ENCODE measurements at regions not wholly inside any gene's neighbourhood (a gene's known extent, or its start where the extent isn't known, plus 50 kb on each side); places are given as distances from the start of the nearest gene placed in this dataset.

DNA sequence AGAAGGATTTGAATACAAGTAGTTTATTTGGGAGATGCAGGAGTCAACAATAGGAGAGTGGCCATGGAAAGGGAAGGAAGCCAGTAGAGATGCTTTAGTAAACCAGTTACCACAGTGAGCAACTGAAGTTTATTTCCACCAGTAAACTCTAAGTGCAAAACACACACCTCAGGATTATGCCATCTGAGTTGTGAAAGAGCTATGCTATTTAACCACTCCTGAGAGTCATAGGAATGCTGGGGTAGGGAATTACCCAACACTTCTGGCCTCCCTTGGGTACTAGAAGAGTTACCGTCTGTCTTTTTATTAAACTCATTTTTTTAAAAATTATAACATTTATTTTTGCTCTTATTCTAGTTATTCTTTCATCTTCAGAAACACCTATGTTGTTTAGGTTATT, 834.6 kb upstream of the AMOT start:
- H3K4me1 ChIP-seq (ENCODE audit: control insufficient read depth in 2 of 2, insufficient read depth in 2 of 2, low read length in 2 of 2): no peaks in the 10 kb centered on the region
- H3K9me3 ChIP-seq (ENCODE audit: control insufficient read depth in 2 of 3, low read length in 3 of 3): no peaks in the 10 kb centered on the region
- CTCF ChIA-PET: no interaction called here
- H3K9me3 Mint-ChIP-seq: peaks cover 0 to 3% (median 0%) of the 10 kb centered on the region in 11 donors
- H3K36me3 ChIP-seq (ENCODE audit: control insufficient read depth in 2 of 3, insufficient read depth in 3 of 3, low read length in 3 of 3): no peaks in the 10 kb centered on the region
- no peak overlapping the region for H3K27ac Mint-ChIP-seq
- no peak overlapping the region for H3K27ac ChIP-seq (ENCODE audit: low read depth, low read length)
- H3K27me3 ChIP-seq (ENCODE audit: control insufficient read depth in 2 of 2, insufficient read depth in 2 of 2, low read length in 2 of 2): no peaks in the 10 kb centered on the region
- DNase-seq: no peak
- POLR2A ChIA-PET: no interaction called here
- no peaks in the 10 kb centered on the region for H3K4me1 Mint-ChIP-seq
- ATAC-seq: no peak
- intact Hi-C loops (cut with micrococcal nuclease): no loop called here
- no peaks in the 10 kb centered on the region for H3K27me3 Mint-ChIP-seq
- H3K36me3 Mint-ChIP-seq: no peaks in the 10 kb centered on the region
- no peak overlapping the region for H3K4me3 ChIP-seq (ENCODE audit: low read length)
- H3K4me3 Mint-ChIP-seq: no peak overlapping the region

DNA sequence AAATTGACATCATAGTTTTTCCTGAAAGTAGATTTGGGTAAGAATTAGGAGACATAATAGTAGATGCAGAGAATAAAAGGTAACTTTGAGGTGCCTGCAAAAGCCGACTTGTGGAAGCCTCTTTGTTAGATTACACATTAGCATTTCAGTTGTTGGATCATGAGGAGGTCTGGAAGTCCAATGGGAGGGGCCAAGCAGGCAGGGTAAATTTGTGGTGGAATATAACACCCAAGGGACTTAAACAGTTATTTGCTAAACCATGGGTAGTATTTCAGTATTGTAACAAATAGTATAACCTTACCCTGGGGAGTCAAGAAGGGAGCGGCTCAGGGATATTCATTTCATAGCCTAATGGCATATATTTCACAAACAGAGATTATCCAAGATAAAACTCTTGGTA, 810.7 kb upstream of the AMOT start:
- CTCF ChIA-PET: no interaction called here
- no peak for ATAC-seq
- intact Hi-C loops (cut with micrococcal nuclease): no loop called here

DNA sequence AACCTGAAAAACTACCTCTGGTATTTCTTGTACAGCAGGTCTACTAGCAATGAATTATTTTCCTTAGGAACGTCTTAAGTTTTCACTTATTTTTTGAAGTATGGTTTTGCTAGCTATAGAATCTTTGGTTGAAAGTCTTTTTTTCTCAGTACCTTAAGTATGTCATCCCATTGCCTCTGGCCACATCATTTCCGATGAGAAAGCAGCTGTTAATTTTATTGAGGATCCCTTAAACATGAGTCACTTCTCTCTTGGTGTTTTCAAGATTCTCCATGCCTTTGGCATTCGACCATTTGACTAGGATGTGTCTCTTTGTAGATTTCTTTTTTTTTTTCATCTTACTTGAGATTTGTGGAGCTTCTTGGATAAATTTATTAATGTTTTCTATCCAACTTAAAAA, 803.8 kb upstream of the AMOT start:
- no peak overlapping the region for H3K27ac Mint-ChIP-seq
- no peaks in the 10 kb centered on the region for H3K27me3 Mint-ChIP-seq
- no peaks in the 10 kb centered on the region for H3K36me3 Mint-ChIP-seq
- H3K27me3 ChIP-seq (ENCODE audit: control insufficient read depth in 2 of 2, insufficient read depth in 2 of 2, low read length in 2 of 2): no peaks in the 10 kb centered on the region
- DNase-seq (no peak), ATAC-seq (no peak)
- no peak overlapping the region for H3K4me3 Mint-ChIP-seq
- no peaks in the 10 kb centered on the region for H3K4me1 Mint-ChIP-seq
- no peaks in the 10 kb centered on the region for H3K9me3 ChIP-seq (ENCODE audit: control insufficient read depth in 2 of 3, low read length in 3 of 3)
- peaks cover 0 to 4% (median 0%) of the 10 kb centered on the region in 11 donors for H3K9me3 Mint-ChIP-seq
- no peak overlapping the region for H3K27ac ChIP-seq (ENCODE audit: low read depth, low read length)
- H3K4me3 ChIP-seq (ENCODE audit: low read length): no peak overlapping the region
- ChIA-PET CTCF (no interaction called here), POLR2A (no interaction called here)
- H3K4me1 ChIP-seq (ENCODE audit: control insufficient read depth in 2 of 2, insufficient read depth in 2 of 2, low read length in 2 of 2): no peaks in the 10 kb centered on the region
- no peaks in the 10 kb centered on the region for H3K36me3 ChIP-seq (ENCODE audit: control insufficient read depth in 2 of 3, insufficient read depth in 3 of 3, low read length in 3 of 3)
- intact Hi-C loops (cut with micrococcal nuclease): no loop called here

More for the DNA sequence above, 810.7 kb upstream of the AMOT start:
- H3K9me3 Mint-ChIP-seq: no peaks in the 10 kb centered on the region
- no peak for DNase-seq
- Histone ChIP-seq H3K27me3 (ENCODE audit: control insufficient read depth in 2 of 2, insufficient read depth in 2 of 2, low read length in 2 of 2) (no peaks in the 10 kb centered on the region), H3K9me3 (ENCODE audit: control insufficient read depth in 2 of 3, low read length in 3 of 3) (no peaks in the 10 kb centered on the region), H3K27ac (ENCODE audit: low read depth, low read length) (no peak overlapping the region), H3K4me3 (ENCODE audit: low read length) (no peak overlapping the region), H3K4me1 (ENCODE audit: control insufficient read depth in 2 of 2, insufficient read depth in 2 of 2, low read length in 2 of 2) (no peaks in the 10 kb centered on the region), H3K36me3 (ENCODE audit: control insufficient read depth in 2 of 3, insufficient read depth in 3 of 3, low read length in 3 of 3) (no peaks in the 10 kb centered on the region)
- H3K36me3 Mint-ChIP-seq: no peaks in the 10 kb centered on the region
- no peaks in the 10 kb centered on the region for H3K27me3 Mint-ChIP-seq
- POLR2A ChIA-PET: no interaction called here
- no peak overlapping the region for H3K4me3 Mint-ChIP-seq
- H3K27ac Mint-ChIP-seq: no peak overlapping the region
- H3K4me1 Mint-ChIP-seq: no peaks in the 10 kb centered on the region

DNA sequence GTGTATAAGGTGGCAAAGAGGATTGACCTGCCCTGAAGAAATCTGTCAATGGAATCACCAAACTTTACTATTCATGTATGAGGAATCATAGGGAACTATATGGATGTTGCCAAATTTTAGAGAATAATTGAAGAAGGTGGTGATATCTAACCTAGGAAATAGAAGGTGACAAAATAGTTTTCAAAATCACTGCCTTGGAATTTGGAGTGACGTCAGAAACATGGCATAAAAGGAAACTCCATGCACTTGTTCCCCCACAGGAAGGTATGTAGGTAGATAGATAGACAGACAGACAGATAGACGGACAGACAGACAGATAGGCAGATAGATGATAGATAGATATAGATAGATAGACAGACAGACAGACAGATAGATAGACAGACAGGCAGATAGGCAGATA, 793.9 kb upstream of the AMOT start:
- no peak overlapping the region for H3K4me3 Mint-ChIP-seq
- ChIA-PET POLR2A (no interaction called here), CTCF (no interaction called here)
- Histone ChIP-seq H3K36me3 (ENCODE audit: control insufficient read depth in 2 of 3, insufficient read depth in 3 of 3, low read length in 3 of 3) (no peaks in the 10 kb centered on the region), H3K4me3 (ENCODE audit: low read length) (no peak overlapping the region), H3K9me3 (ENCODE audit: control insufficient read depth in 2 of 3, low read length in 3 of 3) (no peaks in the 10 kb centered on the region), H3K4me1 (ENCODE audit: control insufficient read depth in 2 of 2, insufficient read depth in 2 of 2, low read length in 2 of 2) (no peaks in the 10 kb centered on the region), H3K27me3 (ENCODE audit: control insufficient read depth in 2 of 2, insufficient read depth in 2 of 2, low read length in 2 of 2) (no peaks in the 10 kb centered on the region), H3K27ac (ENCODE audit: low read depth, low read length) (no peak overlapping the region)
- no peaks in the 10 kb centered on the region for H3K27me3 Mint-ChIP-seq
- DNase-seq (no peak), ATAC-seq (no peak)
- no peak overlapping the region for H3K27ac Mint-ChIP-seq
- intact Hi-C loops (cut with micrococcal nuclease): no loop called here
- H3K36me3 Mint-ChIP-seq: no peaks in the 10 kb centered on the region
- peaks cover 0 to 10% (median 1%) of the 10 kb centered on the region in 11 donors for H3K9me3 Mint-ChIP-seq
- no peaks in the 10 kb centered on the region for H3K4me1 Mint-ChIP-seq

- no peak for ATAC-seq
- intact Hi-C loops (cut with micrococcal nuclease): no loop called here
- no peak overlapping the region for H3K4me3 Mint-ChIP-seq
Observed at GRCh38 chrX:113629326-113629725, 788.7 kb upstream of the AMOT start.

DNA sequence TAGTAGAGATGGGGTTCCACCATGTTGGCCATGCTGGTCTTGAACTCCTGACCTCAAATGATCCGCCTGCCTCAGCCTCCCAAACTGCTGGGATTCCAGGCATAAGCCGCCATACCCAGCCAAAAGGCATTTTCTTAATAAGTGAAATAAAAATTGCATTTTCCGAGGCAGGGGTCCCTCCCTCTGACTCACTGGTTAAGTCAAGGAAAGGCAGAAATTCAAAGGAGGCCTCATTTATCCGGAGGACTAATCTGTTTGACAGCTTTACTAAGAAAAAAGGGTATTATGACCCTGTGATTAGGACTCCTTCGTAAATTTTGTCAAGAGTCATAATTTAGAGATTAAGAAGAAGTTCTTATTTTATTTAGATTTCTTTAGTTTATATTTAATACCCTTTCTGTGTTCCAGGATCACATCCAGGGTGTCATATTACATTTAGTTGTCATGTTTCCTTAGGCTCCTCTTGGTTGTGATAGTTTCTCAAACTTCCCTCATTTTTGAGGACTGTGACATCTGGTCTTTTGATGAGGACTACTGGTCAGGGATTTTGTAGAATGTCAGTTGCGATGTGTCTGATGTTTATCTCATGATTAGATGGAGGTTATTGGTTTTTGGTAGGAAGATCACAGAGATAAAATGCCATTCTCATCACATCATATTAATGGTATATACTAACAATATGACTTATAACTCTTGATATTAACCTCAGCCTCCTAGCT, 753.7 kb upstream of the AMOT start:
- no peak overlapping the region for H3K4me3 Mint-ChIP-seq
- no peak for ATAC-seq
- Histone ChIP-seq H3K27ac (ENCODE audit: low read depth, low read length) (no peak overlapping the region), H3K9me3 (ENCODE audit: control insufficient read depth in 2 of 3, low read length in 3 of 3) (no peaks in the 10 kb centered on the region), H3K4me1 (ENCODE audit: control insufficient read depth in 2 of 2, insufficient read depth in 2 of 2, low read length in 2 of 2) (no peaks in the 10 kb centered on the region), H3K36me3 (ENCODE audit: control insufficient read depth in 2 of 3, insufficient read depth in 3 of 3, low read length in 3 of 3) (no peaks in the 10 kb centered on the region), H3K4me3 (ENCODE audit: low read length) (no peak overlapping the region), H3K27me3 (ENCODE audit: control insufficient read depth in 2 of 2, insufficient read depth in 2 of 2, low read length in 2 of 2) (no peaks in the 10 kb centered on the region)
- intact Hi-C loops (cut with micrococcal nuclease): no loop called here
- H3K9me3 Mint-ChIP-seq: peaks cover 0 to 10% (median 3%) of the 10 kb centered on the region in 11 donors
- H3K27ac Mint-ChIP-seq: no peak overlapping the region
- DNase-seq: no peak
- POLR2A ChIA-PET: no interaction called here
- no peaks in the 10 kb centered on the region for H3K4me1 Mint-ChIP-seq
- CTCF ChIA-PET: no interaction called here
- no peaks in the 10 kb centered on the region for H3K27me3 Mint-ChIP-seq
- peaks cover 0 to 5% (median 0%) of the 10 kb centered on the region in 5 donors for H3K36me3 Mint-ChIP-seq

More at GRCh38 chrX:113629326-113629725, 788.7 kb upstream of the AMOT start:
- no peak for DNase-seq
- Histone ChIP-seq H3K4me1 (ENCODE audit: control insufficient read depth in 2 of 2, insufficient read depth in 2 of 2, low read length in 2 of 2) (no peaks in the 10 kb centered on the region), H3K27ac (ENCODE audit: low read depth, low read length) (no peak overlapping the region), H3K4me3 (ENCODE audit: low read length) (no peak overlapping the region), H3K9me3 (ENCODE audit: control insufficient read depth in 2 of 3, low read length in 3 of 3) (no peaks in the 10 kb centered on the region), H3K27me3 (ENCODE audit: control insufficient read depth in 2 of 2, insufficient read depth in 2 of 2, low read length in 2 of 2) (no peaks in the 10 kb centered on the region), H3K36me3 (ENCODE audit: control insufficient read depth in 2 of 3, insufficient read depth in 3 of 3, low read length in 3 of 3) (no peaks in the 10 kb centered on the region)
- Mint-ChIP-seq H3K9me3 (peaks cover 0 to 8% (median 0%) of the 10 kb centered on the region in 11 donors), H3K27me3 (no peaks in the 10 kb centered on the region), H3K4me1 (no peaks in the 10 kb centered on the region), H3K27ac (no peak overlapping the region), H3K36me3 (no peaks in the 10 kb centered on the region)
- POLR2A ChIA-PET: no interaction called here
- CTCF ChIA-PET: no interaction called here

- no peak for DNase-seq
- H3K27ac ChIP-seq (ENCODE audit: low read depth, low read length): no peak overlapping the region
- no peak overlapping the region for H3K27ac Mint-ChIP-seq
- H3K27me3 Mint-ChIP-seq: no peaks in the 10 kb centered on the region
- intact Hi-C loops (cut with micrococcal nuclease): no loop called here
- no peaks in the 10 kb centered on the region for H3K36me3 Mint-ChIP-seq
- H3K9me3 Mint-ChIP-seq: peaks cover 0 to 3% (median 0%) of the 10 kb centered on the region in 11 donors
- POLR2A ChIA-PET: no interaction called here
- no peak overlapping the region for H3K4me3 ChIP-seq (ENCODE audit: low read length)
- ATAC-seq: no peak
- no peaks in the 10 kb centered on the region for H3K4me1 Mint-ChIP-seq
- CTCF ChIA-PET: no interaction called here
- H3K4me3 Mint-ChIP-seq: no peak overlapping the region
- no peaks in the 10 kb centered on the region for H3K36me3 ChIP-seq (ENCODE audit: control insufficient read depth in 2 of 3, insufficient read depth in 3 of 3, low read length in 3 of 3)
- H3K9me3 ChIP-seq (ENCODE audit: control insufficient read depth in 2 of 3, low read length in 3 of 3): no peaks in the 10 kb centered on the region
- H3K27me3 ChIP-seq (ENCODE audit: control insufficient read depth in 2 of 2, insufficient read depth in 2 of 2, low read length in 2 of 2): no peaks in the 10 kb centered on the region
- H3K4me1 ChIP-seq (ENCODE audit: control insufficient read depth in 2 of 2, insufficient read depth in 2 of 2, low read length in 2 of 2): no peaks in the 10 kb centered on the region
Observed at GRCh38 chrX:113586281-113586898, 745.8 kb upstream of the AMOT start.
